IMR-90 (cell line): ENCODE measurements at regions not wholly inside any gene's neighbourhood (a gene's known extent, or its start where the extent isn't known, plus 50 kb on each side); places are given as distances from the start of the nearest gene placed in this dataset.

Experiments used
- ATAC-seq: fragments of 200-7000 bp; cut with Tn5 transposase; 2 replicates; pipeline ENCODE4 v1.9.1; 2020; ENCODE audit warnings: low read depth, mild to moderate bottlenecking, moderate library complexity
- BruUV-seq: library from RNA; stranded (reverse); fragments of 400-500 nt; replicated peaks from 2 replicates; lab custom pipeline; 2021; lab: Mats Ljungman, UMichigan
- CTCF ChIA-PET: fragments of 300-600 bp; formaldehyde crosslinking; extraction: SDS; loops from one replicate; lab custom pipeline; 2021; ENCODE audit warnings: antibody characterized with exemption; lab: Yijun Ruan, JAX
- POLR2A ChIA-PET: fragments of 300-600 bp; sonication (Branson Sonifier 250); formaldehyde crosslinking; loops from one replicate; lab custom pipeline; 2022; ENCODE audit warnings: antibody characterized with exemption; ENCODE audit not compliant: unreplicated experiment; lab: Charles Lee
- DNase-seq: peaks from one replicate; pipeline ENCODE4 v3.0.0; 2013
- H2AFZ ChIP-seq: replicated peaks from 2 replicates; pipeline ENCODE3; 2013; ENCODE audit warnings: low read length, mild to moderate bottlenecking; ENCODE audit not compliant: poor library complexity
- H2AK5ac ChIP-seq: 2 replicates; pipeline ENCODE4 v1.6.1; 2013; ENCODE audit warnings: low read depth, low read length, inconsistent platforms
- H2AK9ac ChIP-seq: replicated peaks from 2 replicates; pipeline ENCODE3; 2013; ENCODE audit warnings: mild to moderate bottlenecking, low read depth, low read length, moderate library complexity; ENCODE audit not compliant: poor library complexity
- H2BK120ac ChIP-seq: 2 replicates; pipeline ENCODE4 v1.6.1; 2013; ENCODE audit warnings: low read depth, low read length, inconsistent platforms
- H2BK15ac ChIP-seq: 3 replicates; pipeline ENCODE4 v1.6.1; 2013; ENCODE audit warnings: low read depth, low read length, inconsistent platforms
- H2BK20ac ChIP-seq: 2 replicates; pipeline ENCODE4 v1.6.1; 2013; ENCODE audit warnings: low read depth, mild to moderate bottlenecking, inconsistent platforms, low read length, moderate library complexity
- H2BK5ac ChIP-seq: 2 replicates; pipeline ENCODE4 v1.6.1; 2013; ENCODE audit warnings: mild to moderate bottlenecking, low read depth, low read length, inconsistent platforms; ENCODE audit not compliant: poor library complexity, severe bottlenecking
- H3K14ac ChIP-seq: replicated peaks from 2 replicates; pipeline ENCODE4 v1.6.1; 2013; ENCODE audit warnings: low read depth, low read length, inconsistent platforms
- H3K18ac ChIP-seq: 2 replicates; pipeline ENCODE4 v1.6.1; 2013; ENCODE audit warnings: low read depth, low read length, control low read depth
- H3K23ac ChIP-seq: 2 replicates; pipeline ENCODE4 v1.6.1; 2013; ENCODE audit warnings: low read depth, low read length, inconsistent platforms
- H3K27ac ChIP-seq: 2 replicates; pipeline ENCODE4 v1.5.1; 2013; ENCODE audit warnings: mild to moderate bottlenecking, control low read depth, low read length; ENCODE audit not compliant: insufficient read depth
- H3K27me3 ChIP-seq: 2 replicates; pipeline ENCODE4 v1.6.1; 2013; ENCODE audit warnings: low read length; ENCODE audit not compliant: control insufficient read depth, insufficient read depth
- H3K36me3 ChIP-seq: 2 replicates; pipeline ENCODE4 v1.6.1; 2013; ENCODE audit warnings: low read length, mixed read lengths; ENCODE audit not compliant: control insufficient read depth, insufficient read depth
- H3K4ac ChIP-seq: 2 replicates; pipeline ENCODE4 v1.6.1; 2013; ENCODE audit warnings: low read depth, low read length, inconsistent platforms
- H3K4me1 ChIP-seq: 2 replicates; pipeline ENCODE4 v1.6.1; 2013; ENCODE audit warnings: low read length, mixed read lengths; ENCODE audit not compliant: control insufficient read depth, insufficient read depth
- H3K4me2 ChIP-seq: 2 replicates; pipeline ENCODE4 v1.6.1; 2013; ENCODE audit warnings: low read depth, mild to moderate bottlenecking, control low read depth, low read length, moderate library complexity
- H3K4me3 ChIP-seq: 2 replicates; pipeline ENCODE4 v1.5.1; 2013; ENCODE audit warnings: low read depth, mild to moderate bottlenecking, control low read depth, low read length, moderate library complexity; ENCODE audit not compliant: insufficient read depth
- H3K56ac ChIP-seq: 2 replicates; pipeline ENCODE4 v1.6.1; 2013; ENCODE audit warnings: low read length, inconsistent platforms; ENCODE audit not compliant: insufficient read depth; ENCODE audit errors: extremely low read depth
- H3K79me1 ChIP-seq, 2 experiments: 2 replicates each; pipeline ENCODE4 v1.6.1; 2013; ENCODE audit warnings: low read length in 2 of 2, inconsistent platforms in 1 of 2, low read depth in 1 of 2
- H3K9ac ChIP-seq: 2 replicates; pipeline ENCODE4 v1.6.1; 2013; ENCODE audit warnings: low read depth, low read length, control low read depth
- H3K9me1 ChIP-seq: 2 replicates; pipeline ENCODE4 v1.6.1; 2013; ENCODE audit warnings: low read length, inconsistent platforms; ENCODE audit not compliant: insufficient read depth
- H3K9me3 ChIP-seq: 2 replicates; pipeline ENCODE4 v1.6.1; 2013; ENCODE audit warnings: low read length; ENCODE audit not compliant: control insufficient read depth, insufficient read depth
- H4K20me1 ChIP-seq: 2 replicates; pipeline ENCODE4 v1.6.1; 2013; ENCODE audit warnings: low read length, inconsistent platforms; ENCODE audit not compliant: insufficient read depth
- H4K5ac ChIP-seq: 2 replicates; pipeline ENCODE4 v1.6.1; 2013; ENCODE audit warnings: mild to moderate bottlenecking, low read depth, low read length, control low read depth
- H4K8ac ChIP-seq, 2 experiments: 2 replicates each; pipeline ENCODE4 v1.6.1; 2013; ENCODE audit warnings: low read depth in 2 of 2, low read length in 2 of 2, control low read depth in 1 of 2, inconsistent platforms in 1 of 2
- H4K91ac ChIP-seq: 2 replicates; pipeline ENCODE4 v1.6.1; 2013; ENCODE audit warnings: low read depth, low read length, inconsistent platforms; ENCODE audit not compliant: insufficient read depth
- MAFK ChIP-seq: IDR thresholded peaks from 2 replicates; pipeline ENCODE4 v1.6.1; 2012; ENCODE audit warnings: low read depth, low read length, improper control_type of control experiment
- RCOR1 ChIP-seq: IDR thresholded peaks from 2 replicates; pipeline ENCODE4 v1.6.1; 2012; ENCODE audit warnings: mild to moderate bottlenecking, low read length, improper control_type of control experiment; ENCODE audit not compliant: insufficient replicate concordance
- WGBS, 2 experiments: methylation state at CpG; one replicate each; pipeline versions ENCODE4 v1.1.5 to v1.1.7; 2013; ENCODE audit warnings: missing lambda C conversion rate in 2 of 2; ENCODE audit not compliant: insufficient read length in 1 of 2; ENCODE audit errors: extremely low coverage in 2 of 2; 5-methylcytosine and 5-hydroxymethylcytosine counted together
- dilution Hi-C: fragments of 300-500 bp; cut with HindIII; formaldehyde crosslinking; loops from one replicate; pipeline ENCODE4 v1.14.3; 2018; ENCODE audit warnings: low sequenced_read_pairs; ENCODE audit not compliant: unreplicated experiment
- in situ Hi-C: fragments of 300-500 bp; cut with MboI; formaldehyde crosslinking; loops from 3 replicates; pipeline ENCODE4 v1.14.3; 2019; ENCODE audit warnings: low sequenced_read_pairs, inconsistent platforms, mixed read lengths
- intact Hi-C: fragments of 100-400 bp; cut with micrococcal nuclease; formaldehyde crosslinking; loops from 2 replicates; pipeline ENCODE4 v1.10.0; 2022

DNA sequence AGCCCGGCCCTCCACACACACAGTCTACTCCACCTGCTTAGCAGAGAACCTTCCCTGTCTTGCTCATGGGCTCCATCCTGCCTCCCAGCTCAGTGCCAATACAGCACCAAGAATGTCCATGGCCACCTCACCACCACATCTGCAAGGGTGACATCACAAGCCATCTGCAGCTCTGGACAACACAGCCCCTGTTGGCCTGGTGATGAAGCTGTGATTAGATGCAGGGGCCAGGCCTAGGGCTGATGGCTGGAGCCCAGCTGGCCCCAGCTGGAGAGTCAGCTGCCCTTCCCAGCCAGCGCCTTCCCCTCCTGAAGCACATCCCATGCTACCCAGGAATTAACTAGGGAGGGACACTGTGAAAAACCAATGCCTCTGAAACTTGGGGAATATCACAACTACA is 91.1 kb downstream of the TTC32 start:
- H3K4me2 ChIP-seq, result no peak overlapping the region
- no peaks in the 10 kb centered on the region for H3K79me1 ChIP-seq
- H3K4ac ChIP-seq, result no peak overlapping the region
- no peak overlapping the region for H3K14ac ChIP-seq
- no peak for TF ChIP-seq MAFK
- TF ChIP-seq RCOR1, result no peak
- H4K91ac ChIP-seq, result no peak overlapping the region
- no peak overlapping the region for H2BK15ac ChIP-seq
- ChIA-PET POLR2A (no interaction called here), CTCF (no interaction called here)
- peaks cover 3% of the 10 kb centered on the region for H3K4me1 ChIP-seq
- no peak overlapping the region for H3K4me3 ChIP-seq
- H4K5ac ChIP-seq, result no peak overlapping the region
- intact Hi-C loops, result no loop called here
- no peaks in the 10 kb centered on the region; the same call in 1 of the 2 replicates for H3K27me3 ChIP-seq
- 100% methylated on average over 1 of the region's 2 CpGs; no CpG with 5 or more reads in 1 of the 2 experiments for WGBS, 2 experiments
- H3K18ac ChIP-seq, result no peak overlapping the region
- peak; percentile 48 for DNase-seq
- H2BK120ac ChIP-seq, result no peak overlapping the region
- H3K23ac ChIP-seq, result no peak overlapping the region
- H2AK9ac ChIP-seq, result no peak overlapping the region
- no peak overlapping the region for H3K9ac ChIP-seq
- H3K27ac ChIP-seq, result no peak overlapping the region
- BruUV-seq, result no TSS peak
- H2AK5ac ChIP-seq, result no peak overlapping the region
- no peak overlapping the region for H3K56ac ChIP-seq
- no peaks in the 10 kb centered on the region for H4K20me1 ChIP-seq
- H3K36me3 ChIP-seq, result no peaks in the 10 kb centered on the region
- in situ Hi-C loops, result no loop called here
- H3K9me1 ChIP-seq, result no peaks in the 10 kb centered on the region; the same call in 1 of the 2 replicates
- H2AFZ ChIP-seq, result no peak overlapping the region
- H3K9me3 ChIP-seq, result no peaks in the 10 kb centered on the region
- dilution Hi-C loops, result no loop called here
- no peak for ATAC-seq
- H4K8ac ChIP-seq, result no peak overlapping the region
- H2BK20ac ChIP-seq, result no peak overlapping the region
- H2BK5ac ChIP-seq, result no peak overlapping the region
